Epithelial cell of esophagus (primary cell): ENCODE measurements at regions not wholly inside any gene's neighbourhood (a gene's known extent, or its start where the extent isn't known, plus 50 kb on each side); places are given as distances from the start of the nearest gene placed in this dataset.

Experiments
- DNase-seq: peaks from one replicate; pipeline ENCODE4 v3.0.0; 2010; ENCODE audit warnings: low read depth
- H3K4me3 ChIP-seq: 2 replicates; pipeline ENCODE4 v1.5.1; 2011; ENCODE audit warnings: mild to moderate bottlenecking, low read length, control low read depth
- TF ChIP-seq, protein P1 (sequence below): IDR thresholded peaks from 2 replicates; pipeline ENCODE4 v1.5.1; 2011; ENCODE audit warnings: low read depth, mild to moderate bottlenecking, low read length, control low read depth, inconsistent platforms; ENCODE audit not compliant: insufficient read depth; ENCODE audit errors: missing control alignments

DNA sequence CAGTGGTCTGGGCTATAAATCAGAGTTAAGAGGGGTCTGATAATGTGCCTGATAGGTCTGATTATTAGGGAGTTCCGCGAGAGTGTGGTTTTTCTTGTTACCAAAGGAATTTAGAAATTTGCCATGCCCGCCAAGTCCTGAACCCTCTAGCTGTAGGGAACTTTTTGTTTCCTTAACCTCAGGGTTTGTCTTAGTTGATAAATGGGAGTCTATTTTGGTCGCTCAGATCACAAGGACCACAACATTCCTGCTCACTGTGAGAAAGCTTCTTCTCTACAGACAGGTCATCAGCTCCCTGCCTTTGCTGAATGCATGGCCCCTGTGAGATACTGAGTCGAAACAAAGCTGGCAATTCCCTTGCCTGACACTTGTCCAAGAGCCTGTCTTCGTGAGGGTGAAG lies 497.8 kb downstream of the HS3ST4 start:
- no peak overlapping the region for H3K4me3 ChIP-seq
- TF ChIP-seq, protein P1, sequence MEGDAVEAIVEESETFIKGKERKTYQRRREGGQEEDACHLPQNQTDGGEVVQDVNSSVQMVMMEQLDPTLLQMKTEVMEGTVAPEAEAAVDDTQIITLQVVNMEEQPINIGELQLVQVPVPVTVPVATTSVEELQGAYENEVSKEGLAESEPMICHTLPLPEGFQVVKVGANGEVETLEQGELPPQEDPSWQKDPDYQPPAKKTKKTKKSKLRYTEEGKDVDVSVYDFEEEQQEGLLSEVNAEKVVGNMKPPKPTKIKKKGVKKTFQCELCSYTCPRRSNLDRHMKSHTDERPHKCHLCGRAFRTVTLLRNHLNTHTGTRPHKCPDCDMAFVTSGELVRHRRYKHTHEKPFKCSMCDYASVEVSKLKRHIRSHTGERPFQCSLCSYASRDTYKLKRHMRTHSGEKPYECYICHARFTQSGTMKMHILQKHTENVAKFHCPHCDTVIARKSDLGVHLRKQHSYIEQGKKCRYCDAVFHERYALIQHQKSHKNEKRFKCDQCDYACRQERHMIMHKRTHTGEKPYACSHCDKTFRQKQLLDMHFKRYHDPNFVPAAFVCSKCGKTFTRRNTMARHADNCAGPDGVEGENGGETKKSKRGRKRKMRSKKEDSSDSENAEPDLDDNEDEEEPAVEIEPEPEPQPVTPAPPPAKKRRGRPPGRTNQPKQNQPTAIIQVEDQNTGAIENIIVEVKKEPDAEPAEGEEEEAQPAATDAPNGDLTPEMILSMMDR: no peak
- DNase-seq: no peak

GRCh38 chr16:26194526-26194925 lies 502.8 kb downstream of the HS3ST4 start:
- TF ChIP-seq, protein P1: no peak
- H3K4me3 ChIP-seq: no peak overlapping the region
- DNase-seq: no peak

GRCh38 chr16:26195225-26195624 lies 503.5 kb downstream of the HS3ST4 start:
- DNase-seq: no peak
- no peak overlapping the region for H3K4me3 ChIP-seq

DNA sequence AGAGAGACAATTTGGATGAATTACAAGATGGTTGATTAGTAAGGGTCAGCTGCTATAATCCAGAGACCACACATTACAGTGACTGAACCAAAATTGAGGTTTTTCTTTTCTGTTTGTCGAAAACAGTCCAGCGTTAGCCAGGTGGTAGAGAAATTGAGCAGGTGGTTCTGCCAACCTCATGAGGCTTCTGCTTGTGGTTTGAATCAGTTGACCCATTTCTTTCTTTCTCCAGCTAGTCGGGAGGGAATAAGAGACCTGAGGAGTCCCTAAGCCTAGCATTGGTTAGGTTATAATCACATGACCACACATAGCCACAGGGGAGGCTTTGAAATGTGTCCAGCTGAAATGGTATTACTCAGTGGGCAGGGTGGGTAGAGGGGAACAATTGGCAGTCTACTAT lies 504.6 kb downstream of the HS3ST4 start:
- TF ChIP-seq, protein P1: no peak
- no peak overlapping the region for H3K4me3 ChIP-seq
- no peak for DNase-seq

More at GRCh38 chr16:26195225-26195624, 503.5 kb downstream of the HS3ST4 start:
- TF ChIP-seq, protein P1: no peak

- no peak for DNase-seq
- TF ChIP-seq, protein P1: no peak
These were observed 505.0 kb downstream of the HS3ST4 start for GRCh38 chr16:26196802-26197201.

GRCh38 chr16:26197707-26198106 lies 505.9 kb downstream of the HS3ST4 start:
- no peak for DNase-seq
- no peak overlapping the region for H3K4me3 ChIP-seq
- TF ChIP-seq, protein P1: no peak

More at GRCh38 chr16:26196802-26197201, 505.0 kb downstream of the HS3ST4 start:
- no peak overlapping the region for H3K4me3 ChIP-seq

- H3K4me3 ChIP-seq: no peak overlapping the region
- no peak for DNase-seq
- TF ChIP-seq, protein P1: no peak
These were observed 506.5 kb downstream of the HS3ST4 start for GRCh38 chr16:26198221-26198620.
